GM10248 (cell line): ENCODE measurements at regions not wholly inside any gene's neighbourhood (a gene's known extent, or its start where the extent isn't known, plus 50 kb on each side); places are given as distances from the start of the nearest gene placed in this dataset.

ENCODE experiments used
- CTCF ChIA-PET: fragments of 300-600 bp; sonication (Branson Sonifier 250); formaldehyde crosslinking; extraction: SDS; loops from one replicate; lab custom pipeline; 2021; ENCODE audit warnings: antibody characterized with exemption; lab: Yijun Ruan, JAX
- POLR2A ChIA-PET: fragments of 350-650 bp; sonication (Branson Sonifier 250); formaldehyde crosslinking; extraction: SDS; loops from one replicate; lab custom pipeline; 2020; ENCODE audit warnings: antibody characterized with exemption; lab: Yijun Ruan, JAX
- DNase-seq: peaks from one replicate; pipeline ENCODE4 v3.0.0; 2012; ENCODE audit errors: extremely low spot score
- TF ChIP-seq, protein P1 (sequence below): IDR thresholded peaks from 2 replicates; pipeline ENCODE4 v1.5.1; 2012; ENCODE audit warnings: mild to moderate bottlenecking, low read depth; ENCODE audit errors: extremely low read depth, missing control alignments, control extremely low read depth

DNA sequence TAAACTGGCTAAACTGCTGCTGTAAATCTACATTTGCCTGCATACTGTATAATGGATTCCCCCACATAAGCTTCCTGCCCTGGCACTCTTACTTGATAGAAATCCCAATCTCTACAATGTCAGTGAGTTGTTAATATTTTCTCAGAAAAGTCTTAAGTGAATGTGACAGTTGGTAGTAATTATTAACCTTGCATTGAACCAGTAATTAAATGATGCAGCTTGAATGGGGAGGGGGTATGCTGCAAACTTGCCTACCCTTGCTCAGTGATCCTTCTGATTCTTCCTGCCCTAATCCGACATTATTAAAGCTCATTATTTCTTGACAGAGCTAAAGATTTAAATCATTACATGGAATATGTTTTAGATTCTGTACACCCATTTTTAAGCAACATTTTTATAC, 119.0 kb upstream of the CDH7 start:
- CTCF ChIA-PET = interaction anchor here (1.4 to 1.6 kb wide), 2 partner anchors 9 to 26 kb away, joined by 4 to 6 read pairs; no protein-coding TSS in a partner anchor
- POLR2A ChIA-PET = no interaction called here
- TF ChIP-seq, protein P1, sequence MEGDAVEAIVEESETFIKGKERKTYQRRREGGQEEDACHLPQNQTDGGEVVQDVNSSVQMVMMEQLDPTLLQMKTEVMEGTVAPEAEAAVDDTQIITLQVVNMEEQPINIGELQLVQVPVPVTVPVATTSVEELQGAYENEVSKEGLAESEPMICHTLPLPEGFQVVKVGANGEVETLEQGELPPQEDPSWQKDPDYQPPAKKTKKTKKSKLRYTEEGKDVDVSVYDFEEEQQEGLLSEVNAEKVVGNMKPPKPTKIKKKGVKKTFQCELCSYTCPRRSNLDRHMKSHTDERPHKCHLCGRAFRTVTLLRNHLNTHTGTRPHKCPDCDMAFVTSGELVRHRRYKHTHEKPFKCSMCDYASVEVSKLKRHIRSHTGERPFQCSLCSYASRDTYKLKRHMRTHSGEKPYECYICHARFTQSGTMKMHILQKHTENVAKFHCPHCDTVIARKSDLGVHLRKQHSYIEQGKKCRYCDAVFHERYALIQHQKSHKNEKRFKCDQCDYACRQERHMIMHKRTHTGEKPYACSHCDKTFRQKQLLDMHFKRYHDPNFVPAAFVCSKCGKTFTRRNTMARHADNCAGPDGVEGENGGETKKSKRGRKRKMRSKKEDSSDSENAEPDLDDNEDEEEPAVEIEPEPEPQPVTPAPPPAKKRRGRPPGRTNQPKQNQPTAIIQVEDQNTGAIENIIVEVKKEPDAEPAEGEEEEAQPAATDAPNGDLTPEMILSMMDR = no peak
- DNase-seq = no peak

DNA sequence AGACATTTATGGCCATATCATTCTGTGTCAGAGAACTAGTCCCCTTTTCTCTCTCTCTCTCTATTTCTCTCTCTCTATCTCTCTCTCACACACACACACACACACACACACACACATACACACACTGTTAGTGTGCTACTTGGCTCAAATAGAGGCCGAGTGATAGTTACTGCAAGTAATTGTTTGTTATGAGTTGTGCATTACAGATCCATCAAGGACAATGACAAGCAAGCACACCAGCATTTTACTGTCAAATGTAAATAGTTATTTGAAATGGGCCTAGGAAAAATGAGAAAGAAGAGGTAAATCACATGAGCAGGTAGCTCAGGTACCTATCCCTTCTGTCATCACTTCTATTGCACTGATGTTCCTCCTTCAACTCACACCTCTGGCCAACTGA, 122.4 kb upstream of the CDH7 start:
- TF ChIP-seq, protein P1 = no peak
- ChIA-PET CTCF (interaction anchor here (2.2 to 2.4 kb wide), 2 partner anchors 9 to 13 kb away, joined by 7 to 13 read pairs; no protein-coding TSS in a partner anchor), POLR2A (no interaction called here)
- DNase-seq = no peak

DNA sequence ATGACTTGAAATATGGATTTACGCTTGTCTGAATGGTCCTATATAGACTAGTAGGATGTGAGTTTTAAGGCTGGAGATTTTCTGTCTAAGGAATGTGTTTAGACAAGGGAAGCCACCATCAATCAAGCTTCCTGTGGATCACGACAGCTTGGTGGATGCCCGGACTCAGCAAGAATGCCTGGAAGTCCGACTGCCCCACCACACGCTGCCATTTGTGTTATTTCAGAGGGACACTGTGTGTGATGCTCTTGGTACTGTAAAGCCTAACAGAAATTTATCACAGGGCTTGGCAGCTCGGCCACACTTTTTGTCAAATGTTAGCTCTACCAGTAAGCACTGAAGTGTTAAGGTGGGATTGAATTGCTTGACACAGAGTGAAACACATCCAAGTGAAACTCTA, 127.1 kb upstream of the CDH7 start:
- CTCF ChIA-PET = interaction anchor here (1.5 kb wide), 1 partner anchor 14 kb away, joined by 3 read pairs; no protein-coding TSS in a partner anchor
- TF ChIP-seq, protein P1 = no peak

DNA sequence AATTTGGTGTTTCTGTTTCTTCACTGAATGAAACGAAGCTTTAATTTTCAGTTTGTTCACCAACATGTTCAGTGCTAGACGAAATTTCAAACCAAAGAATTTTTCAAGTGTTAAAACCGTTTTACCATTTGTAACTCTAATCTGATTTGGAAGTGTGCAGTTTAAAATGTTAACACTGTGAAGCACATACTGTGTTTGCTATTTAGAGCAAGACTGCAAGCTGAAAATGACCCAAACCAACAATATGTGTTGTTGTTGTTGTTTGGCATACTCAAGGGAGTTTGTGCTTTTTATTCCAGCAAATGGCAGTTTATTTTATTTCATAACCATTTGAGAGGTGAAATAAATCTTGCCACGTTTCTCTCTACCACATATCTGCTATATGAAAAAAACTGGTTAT, 128.4 kb upstream of the CDH7 start:
- POLR2A ChIA-PET = no interaction called here
- TF ChIP-seq, protein P1 = no peak
- DNase-seq = no peak
- CTCF ChIA-PET = no interaction called here

More for the DNA sequence above, 127.1 kb upstream of the CDH7 start:
- POLR2A ChIA-PET = no interaction called here
- no peak for DNase-seq

DNA sequence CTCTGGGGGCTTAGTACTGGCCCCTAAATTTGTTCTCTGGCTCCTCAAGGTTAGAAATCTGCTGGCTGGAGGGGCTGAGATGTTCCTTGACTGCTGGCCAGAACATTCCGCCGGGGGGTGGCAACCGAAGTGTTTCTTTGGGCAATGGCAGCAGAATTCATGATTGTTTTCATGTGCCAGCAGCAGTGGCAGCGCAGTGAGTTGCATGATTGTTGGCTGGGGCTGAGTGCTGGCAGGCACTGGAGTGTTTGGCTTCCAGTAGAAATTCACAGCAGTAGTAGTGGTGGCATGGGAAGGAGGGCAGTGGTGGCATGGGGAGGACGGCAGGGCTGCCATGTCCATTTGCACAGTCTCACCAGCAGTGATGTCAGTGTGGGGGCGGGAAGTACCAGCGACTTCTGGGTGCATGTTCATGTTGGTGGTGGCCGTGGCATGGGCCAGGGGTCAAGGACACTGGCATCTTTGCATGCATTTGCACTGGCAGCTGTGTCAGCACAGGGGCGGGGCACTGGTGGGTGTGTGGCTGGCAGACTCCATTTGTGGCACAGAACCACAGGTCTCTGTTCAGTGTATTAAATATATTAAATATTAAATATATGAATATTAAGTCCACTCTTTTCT, 130.6 kb upstream of the CDH7 start:
- POLR2A ChIA-PET = no interaction called here
- TF ChIP-seq, protein P1 = no peak
- CTCF ChIA-PET = no interaction called here
- DNase-seq = no peak

DNA sequence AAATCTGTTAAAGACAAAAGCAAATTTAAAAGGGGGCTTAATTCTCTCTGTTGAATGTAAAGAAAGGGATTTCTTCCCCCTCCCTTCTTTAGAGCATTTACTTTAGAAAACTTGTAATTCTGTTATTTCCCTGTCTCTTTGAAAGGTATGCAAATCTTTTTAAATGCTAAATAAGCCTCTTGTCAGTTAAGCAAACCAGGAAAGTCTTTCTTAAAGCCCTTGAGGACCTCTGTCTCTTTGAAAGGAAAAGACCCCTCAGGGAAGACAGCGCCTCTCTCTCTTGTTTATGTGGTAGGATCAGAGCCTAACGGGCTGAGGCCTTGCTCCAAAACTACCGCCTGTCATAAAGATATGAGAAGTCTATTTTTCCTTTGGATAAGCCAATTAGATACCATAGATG, 139.9 kb upstream of the CDH7 start:
- TF ChIP-seq, protein P1 = no peak
- ChIA-PET CTCF (no interaction called here), POLR2A (no interaction called here)
- no peak for DNase-seq
